GM12878 (cell line): ENCODE measurements at regions not wholly inside any gene's neighbourhood (a gene's known extent, or its start where the extent isn't known, plus 50 kb on each side); places are given as distances from the start of the nearest gene placed in this dataset.

Source experiments
- ATAC-seq: fragments of 200-7000 bp; cut with Tn5 transposase; 3 replicates; pipeline ENCODE4 v1.9.1; 2020; ENCODE audit warnings: mild to moderate bottlenecking, moderate library complexity
- BruUV-seq: library from RNA; stranded (reverse); fragments of 400-500 nt; replicated peaks from 2 replicates; lab custom pipeline; 2021; lab: Mats Ljungman, UMichigan
- CTCF ChIA-PET: fragments of 300-600 bp; sonication (Branson Sonifier 250); formaldehyde crosslinking; extraction: SDS; loops from one replicate; lab custom pipeline; 2021; ENCODE audit warnings: inconsistent platforms; lab: Yijun Ruan, JAX
- POLR2A ChIA-PET: fragments of 350-600 bp; formaldehyde crosslinking; extraction: SDS; loops from one replicate; lab custom pipeline; 2021; ENCODE audit warnings: inconsistent platforms; lab: Charles Lee
- RAD21 ChIA-PET: fragments of 300-600 bp; sonication (Branson Sonifier 250); formaldehyde crosslinking; loops from one replicate; lab custom pipeline; 2023; ENCODE audit warnings: antibody characterized with exemption; ENCODE audit not compliant: unreplicated experiment; lab: Charles Lee
- SMC1A ChIA-PET: fragments of 300-600 bp; sonication (Branson Sonifier 250); formaldehyde crosslinking; loops from one replicate; lab custom pipeline; 2023; ENCODE audit not compliant: unreplicated experiment, uncharacterized antibody; lab: Charles Lee
- DNase-seq: peaks from one replicate; pipeline ENCODE4 v3.0.0-alpha.2; 2011; ENCODE audit warnings: low read depth, low spot score
- FAIRE-seq: peaks from 3 replicates; lab custom pipeline; 2011; peaks lifted over from hg19 to GRCh38; lab: Jason Lieb, UNC
- H2AFZ ChIP-seq: 2 replicates; pipeline ENCODE4 v1.6.0; 2011; ENCODE audit warnings: low read depth, low read length, control low read depth; ENCODE audit not compliant: control insufficient read depth
- H3K27ac ChIP-seq: 2 replicates; pipeline ENCODE4 v1.5.1; 2011; ENCODE audit warnings: control low read depth; ENCODE audit not compliant: control insufficient read depth, insufficient read depth
- H3K27me3 ChIP-seq, 2 experiments: replicated peaks in 1 of 2; 2 replicates each; pipeline versions ENCODE4 v1.6.0 to v1.6.1; 2011; ENCODE audit warnings: low read length in 1 of 2; ENCODE audit not compliant: control insufficient read depth in 2 of 2, insufficient read depth in 2 of 2
- H3K36me3 ChIP-seq, 2 experiments: 2 replicates each; pipeline ENCODE4 v1.5.1; 2011; ENCODE audit warnings: low read length in 1 of 2; ENCODE audit not compliant: control insufficient read depth in 2 of 2, insufficient read depth in 2 of 2
- H3K4me1 ChIP-seq: 2 replicates; pipeline ENCODE4 v1.6.1; 2011; ENCODE audit warnings: mild to moderate bottlenecking, low read length, moderate library complexity, mixed read lengths; ENCODE audit not compliant: control insufficient read depth, insufficient read depth
- H3K4me2 ChIP-seq: 2 replicates; pipeline ENCODE4 v1.6.0; 2011; ENCODE audit warnings: control low read depth; ENCODE audit not compliant: control insufficient read depth, insufficient read depth
- H3K4me3 ChIP-seq: fragments of 200-600 bp; sonication (generic); 2 replicates; pipeline ENCODE4 v1.5.1; 2016
- H3K79me2 ChIP-seq: 2 replicates; pipeline ENCODE4 v1.6.0; 2011; ENCODE audit warnings: low read length; ENCODE audit not compliant: control insufficient read depth, insufficient read depth
- H3K9ac ChIP-seq: 2 replicates; pipeline ENCODE4 v1.8.0; 2011; ENCODE audit warnings: low read length, control low read depth, mixed read lengths; ENCODE audit not compliant: control insufficient read depth, insufficient read depth
- H3K9me3 ChIP-seq: replicated peaks from 3 replicates; pipeline ENCODE4 v1.5.1; 2011; ENCODE audit warnings: mild to moderate bottlenecking, low read length; ENCODE audit not compliant: control insufficient read depth, insufficient read depth
- H4K20me1 ChIP-seq: 2 replicates; pipeline ENCODE4 v1.6.0; 2011; ENCODE audit not compliant: control insufficient read depth, insufficient read depth
- ASH2L ChIP-seq: fragments of 300-600, 200-600 bp; sonication (generic); IDR thresholded peaks from 2 replicates; pipeline ENCODE4 v1.6.1; 2017; ENCODE audit warnings: low read depth, mild to moderate bottlenecking, borderline replicate concordance
- ATF7 ChIP-seq: fragments of 450-650 bp; IDR thresholded peaks from 2 replicates; pipeline ENCODE4 v1.6.1; 2016; ENCODE audit warnings: low read depth, mild to moderate bottlenecking
- CBFB ChIP-seq: IDR thresholded peaks from 2 replicates; pipeline ENCODE4 v1.6.1; 2016; ENCODE audit warnings: antibody characterized with exemption, low read depth
- CBX5 ChIP-seq: sonication (generic); IDR thresholded peaks from 2 replicates; pipeline ENCODE4 v1.6.1; 2016; ENCODE audit warnings: low read depth, moderate library complexity, mild to moderate bottlenecking, inconsistent platforms
- CEBPZ ChIP-seq: fragments of 150-350 bp; IDR thresholded peaks from 2 replicates; pipeline ENCODE4 v1.6.1; 2016; ENCODE audit warnings: low read depth, low read length
- CREM ChIP-seq: IDR thresholded peaks from 2 replicates; pipeline ENCODE4 v1.6.1; 2014; ENCODE audit warnings: antibody characterized with exemption, low read depth
- EED ChIP-seq: sonication (generic); IDR thresholded peaks from 2 replicates; pipeline ENCODE4 v1.6.1; 2016; ENCODE audit warnings: antibody characterized with exemption, low read depth
- EZH2 ChIP-seq: IDR thresholded peaks from 2 replicates; pipeline ENCODE4 v1.6.1; 2012; ENCODE audit warnings: low read depth, mild to moderate bottlenecking, control low read depth, inconsistent platforms, low read length, borderline replicate concordance; ENCODE audit not compliant: control insufficient read depth
- MTA2 ChIP-seq: fragments of 450-650 bp; IDR thresholded peaks from 2 replicates; pipeline ENCODE4 v1.6.1; 2016; ENCODE audit warnings: low read depth, mild to moderate bottlenecking, moderate library complexity
- NR2F1 ChIP-seq: fragments of 450-650 bp; conservative IDR thresholded peaks from 2 replicates; pipeline ENCODE4 v1.6.1; 2017; ENCODE audit warnings: mild to moderate bottlenecking
- PML ChIP-seq: IDR thresholded peaks from 2 replicates; pipeline ENCODE4 v1.6.1; 2012; ENCODE audit warnings: low read length, inconsistent platforms
- POLR2AphosphoS2 ChIP-seq: IDR thresholded peaks from 2 replicates; pipeline ENCODE4 v1.6.1; 2011; ENCODE audit warnings: low read depth, mild to moderate bottlenecking, low read length, improper control_type of control experiment, moderate library complexity
- POLR2AphosphoS5 ChIP-seq: IDR thresholded peaks from 2 replicates; pipeline ENCODE4 v1.6.1; 2011; ENCODE audit warnings: mild to moderate bottlenecking, low read length, inconsistent platforms
- SMARCA5 ChIP-seq: fragments of 450-650 bp; IDR thresholded peaks from 2 replicates; pipeline ENCODE4 v1.6.1; 2017; ENCODE audit warnings: mild to moderate bottlenecking
- WRNIP1 ChIP-seq: IDR thresholded peaks from 2 replicates; pipeline ENCODE4 v1.6.1; 2011; ENCODE audit warnings: low read depth, low read length, improper control_type of control experiment, borderline replicate concordance
- WGBS: methylation state at CpG from one replicate; pipeline ENCODE4 v1.1.6; 2016; ENCODE audit warnings: low lambda C conversion rate; ENCODE audit not compliant: insufficient replicate concordance, insufficient coverage; ENCODE audit errors: missing lambda C conversion rate; 5-methylcytosine and 5-hydroxymethylcytosine counted together
- in situ Hi-C: fragments of 300-500 bp; cut with MboI; formaldehyde crosslinking; loops from 9 replicates; pipeline ENCODE4 v1.14.3; 2018; ENCODE audit warnings: mixed read lengths
- intact Hi-C: fragments of 100-400 bp; cut with micrococcal nuclease; formaldehyde crosslinking; loops from one replicate; pipeline ENCODE4 v1.14.2; 2022; ENCODE audit not compliant: unreplicated experiment
- TF ChIP-seq, protein P1 (sequence below): IDR thresholded peaks from 2 replicates; pipeline ENCODE4 v1.6.1; 2011; ENCODE audit warnings: mild to moderate bottlenecking, low read depth, low read length, moderate library complexity; ENCODE audit not compliant: insufficient replicate concordance

DNA sequence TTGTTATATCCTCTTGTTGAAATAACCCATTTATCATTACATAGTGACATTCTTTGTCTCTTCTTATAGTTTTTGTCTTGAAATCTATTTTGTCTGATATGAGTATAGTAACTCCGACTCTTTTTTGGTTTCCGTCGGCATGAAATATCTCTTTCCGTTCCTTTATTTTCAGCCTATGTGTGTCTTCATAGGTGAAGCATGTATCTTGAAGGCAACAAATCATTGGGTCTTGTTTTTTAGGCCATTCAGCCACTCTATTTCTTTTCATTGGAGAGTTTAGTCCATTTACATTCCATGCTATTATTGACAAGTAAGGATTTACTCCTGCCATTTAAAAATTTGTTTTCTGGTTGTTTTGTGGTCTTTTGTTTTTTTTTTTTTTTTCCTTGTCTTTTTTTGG, 441.9 kb upstream of the KAZN start:
- ChIA-PET POLR2A (no interaction called here), CTCF (no interaction called here), SMC1A (no interaction called here), RAD21 (no interaction called here)
- Histone ChIP-seq H3K4me2 (no peak overlapping the region), H3K4me3 (no peak overlapping the region), H3K79me2 (no peaks in the 10 kb centered on the region), H2AFZ (no peak overlapping the region), H3K9ac (no peak overlapping the region), H3K36me3 (no peaks in the 10 kb centered on the region), H3K4me1 (no peaks in the 10 kb centered on the region), H3K27me3 (no peaks in the 10 kb centered on the region), H4K20me1 (no peaks in the 10 kb centered on the region), H3K27ac (no peak overlapping the region), H3K9me3 (no peaks in the 10 kb centered on the region)
- in situ Hi-C loops (no loop called here), intact Hi-C loops (no loop called here)
- no peak for ATAC-seq
- no peak for DNase-seq
- 96% methylated on average over 4 of the region's 4 CpGs for WGBS
- no peak for FAIRE-seq
- BruUV-seq = no TSS peak
- TF ChIP-seq CREM = no peak
- TF ChIP-seq, protein P1, sequence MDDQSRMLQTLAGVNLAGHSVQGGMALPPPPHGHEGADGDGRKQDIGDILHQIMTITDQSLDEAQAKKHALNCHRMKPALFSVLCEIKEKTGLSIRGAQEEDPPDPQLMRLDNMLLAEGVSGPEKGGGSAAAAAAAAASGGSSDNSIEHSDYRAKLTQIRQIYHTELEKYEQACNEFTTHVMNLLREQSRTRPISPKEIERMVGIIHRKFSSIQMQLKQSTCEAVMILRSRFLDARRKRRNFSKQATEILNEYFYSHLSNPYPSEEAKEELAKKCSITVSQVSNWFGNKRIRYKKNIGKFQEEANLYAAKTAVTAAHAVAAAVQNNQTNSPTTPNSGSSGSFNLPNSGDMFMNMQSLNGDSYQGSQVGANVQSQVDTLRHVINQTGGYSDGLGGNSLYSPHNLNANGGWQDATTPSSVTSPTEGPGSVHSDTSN = no peak
- TF ChIP-seq CBFB = no peak
- TF ChIP-seq NR2F1 = no peak
- no peak for TF ChIP-seq EZH2
- TF ChIP-seq WRNIP1 = no peak

DNA sequence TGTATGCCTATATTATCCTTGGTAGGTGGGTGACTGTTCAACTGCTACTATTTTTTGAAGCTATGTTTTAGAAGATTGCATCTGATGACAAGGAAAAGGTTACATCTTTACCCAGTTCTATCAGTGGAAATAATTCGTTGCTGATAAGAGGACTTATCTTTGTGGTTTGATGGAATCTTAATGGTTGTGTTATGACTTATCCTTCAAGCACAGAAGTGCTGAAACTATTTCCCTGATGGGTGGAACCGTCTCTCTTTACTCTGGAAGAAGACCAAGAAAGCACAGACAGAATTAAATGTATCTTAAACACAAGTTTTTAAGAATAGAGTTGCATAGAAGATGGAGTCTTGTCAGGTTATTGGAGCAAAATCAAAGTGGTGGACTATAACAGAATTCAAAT, 437.7 kb upstream of the KAZN start:
- RAD21 ChIA-PET = no interaction called here
- no peak overlapping the region for H3K4me3 ChIP-seq
- WGBS = 0% methylated on average over 2 of the region's 2 CpGs
- intact Hi-C loops = no loop called here
- FAIRE-seq (no peak), ATAC-seq (no peak), DNase-seq (no peak)
- no peak overlapping the region for H2AFZ ChIP-seq
- POLR2A ChIA-PET = no interaction called here
- no peaks in the 10 kb centered on the region for H3K79me2 ChIP-seq
- in situ Hi-C loops = no loop called here
- SMC1A ChIA-PET = interaction anchor here (0.9 kb wide), 1 partner anchor 20 kb away, joined by 3 read pairs; no protein-coding TSS in a partner anchor
- CTCF ChIA-PET = no interaction called here
- no peaks in the 10 kb centered on the region for H3K9me3 ChIP-seq
- H3K27ac ChIP-seq = no peak overlapping the region
- H3K4me2 ChIP-seq = no peak overlapping the region
- no peak overlapping the region for H3K9ac ChIP-seq
- BruUV-seq = no TSS peak
- H4K20me1 ChIP-seq = no peaks in the 10 kb centered on the region
- H3K27me3 ChIP-seq = no peaks in the 10 kb centered on the region
- H3K4me1 ChIP-seq = no peaks in the 10 kb centered on the region
- no peaks in the 10 kb centered on the region for H3K36me3 ChIP-seq
- TF ChIP-seq CEBPZ (no peak), POLR2AphosphoS2 (no peak), ASH2L (no peak), CBX5 (no peak), ATF7 (no peak), SMARCA5 (no peak), MTA2 (no peak), POLR2AphosphoS5 (no peak), PML (no peak), EED (no peak)
